GM19438 (cell line): ENCODE measurements at regions not wholly inside any gene's neighbourhood (a gene's known extent, or its start where the extent isn't known, plus 50 kb on each side); places are given as distances from the start of the nearest gene placed in this dataset.

Experiments
- ATAC-seq: cut with Tn5 transposase; IDR thresholded peaks from one replicate; pipeline ENCODE4 v1.9.1; 2021; ENCODE audit warnings: low read depth; ENCODE audit not compliant: unreplicated experiment

DNA sequence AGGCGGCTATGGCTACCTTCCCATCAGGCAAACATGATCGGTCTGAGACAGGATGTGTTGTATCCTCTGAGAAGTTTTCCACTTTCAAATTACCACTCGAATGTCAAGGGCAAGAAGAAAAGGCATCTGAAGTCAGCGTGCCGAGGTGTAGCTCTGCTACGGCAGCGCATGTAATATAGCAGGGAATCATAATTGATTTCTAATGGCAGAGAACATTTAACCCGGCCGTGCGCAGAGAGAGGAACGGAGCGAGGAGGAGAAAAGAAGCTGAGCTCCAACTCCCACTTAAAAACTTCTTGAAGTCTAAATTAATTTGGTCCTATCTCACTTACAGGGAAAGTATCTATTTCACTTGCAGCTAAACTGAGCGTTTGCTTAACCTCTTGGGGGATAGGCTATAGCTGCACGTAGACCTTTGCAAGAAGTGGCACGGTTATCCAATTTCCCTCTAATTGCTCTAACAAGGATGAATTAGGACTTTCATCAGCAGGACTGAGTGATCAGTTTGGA is 137.3 kb upstream of the KIRREL3 start:
- ATAC-seq: no peak

DNA sequence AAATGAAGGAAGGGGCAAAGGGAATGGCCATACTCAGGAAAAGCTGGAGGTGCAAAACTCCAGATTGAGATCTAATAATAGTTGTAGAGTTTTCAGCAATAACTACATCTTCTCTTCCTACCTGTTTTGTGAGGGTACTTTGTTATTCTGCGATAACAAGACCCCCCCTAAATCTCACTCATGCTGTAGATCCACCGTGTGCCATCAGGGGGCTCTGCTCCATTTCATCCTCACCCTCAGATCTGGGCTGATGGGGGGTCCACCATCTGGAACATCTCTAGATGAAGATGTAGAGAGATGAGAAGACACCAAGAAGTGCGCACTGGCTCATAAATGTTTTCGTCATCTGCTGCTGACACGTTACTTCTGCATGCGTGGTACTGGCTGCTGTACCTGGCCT is 135.9 kb upstream of the KIRREL3 start:
- no peak for ATAC-seq

GRCh38 chr11:127135256-127135655 is 134.7 kb upstream of the KIRREL3 start:
- ATAC-seq: no peak

DNA sequence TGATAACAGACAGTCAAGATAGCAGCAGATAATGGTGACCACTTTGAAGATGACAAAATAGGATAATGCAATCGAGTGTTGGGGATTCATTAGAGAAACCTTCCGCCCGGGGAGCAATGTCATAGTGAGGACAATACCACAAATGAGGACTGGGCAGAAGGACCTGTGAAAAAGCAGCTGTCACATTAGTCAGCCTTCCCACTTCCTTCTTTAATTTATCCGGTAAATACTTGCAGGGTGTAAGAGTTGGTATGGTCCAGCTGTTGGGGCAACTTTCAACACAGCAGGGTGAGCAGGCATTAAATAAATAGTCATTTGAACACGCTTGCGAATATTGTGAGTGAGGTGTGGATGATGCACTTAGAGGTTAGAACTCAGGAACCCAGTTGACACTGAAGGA is 132.5 kb upstream of the KIRREL3 start:
- no peak for ATAC-seq

GRCh38 chr11:127130321-127130720 is 129.8 kb upstream of the KIRREL3 start:
- no peak for ATAC-seq

GRCh38 chr11:127126986-127127385 is 126.4 kb upstream of the KIRREL3 start:
- no peak for ATAC-seq

DNA sequence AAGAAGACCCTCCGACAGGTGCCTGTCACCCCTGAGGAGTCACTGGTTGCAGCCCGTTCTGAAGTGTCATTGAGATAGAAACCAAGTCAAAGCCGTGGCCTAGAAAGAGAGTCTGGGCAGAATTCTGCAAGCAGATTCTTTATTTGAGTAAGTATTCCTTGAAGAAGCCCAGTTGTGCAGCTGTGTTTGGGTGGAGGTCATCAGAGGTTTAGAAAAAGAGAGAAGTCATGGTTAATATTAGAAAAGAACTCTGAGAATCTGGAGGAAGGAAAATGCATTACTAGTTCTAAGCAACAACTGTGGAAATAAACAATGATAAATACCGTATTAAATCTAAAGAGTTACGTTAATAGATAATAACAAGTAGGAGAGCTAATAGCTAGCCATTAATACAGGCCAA is 118.8 kb upstream of the KIRREL3 start:
- ATAC-seq: no peak

DNA sequence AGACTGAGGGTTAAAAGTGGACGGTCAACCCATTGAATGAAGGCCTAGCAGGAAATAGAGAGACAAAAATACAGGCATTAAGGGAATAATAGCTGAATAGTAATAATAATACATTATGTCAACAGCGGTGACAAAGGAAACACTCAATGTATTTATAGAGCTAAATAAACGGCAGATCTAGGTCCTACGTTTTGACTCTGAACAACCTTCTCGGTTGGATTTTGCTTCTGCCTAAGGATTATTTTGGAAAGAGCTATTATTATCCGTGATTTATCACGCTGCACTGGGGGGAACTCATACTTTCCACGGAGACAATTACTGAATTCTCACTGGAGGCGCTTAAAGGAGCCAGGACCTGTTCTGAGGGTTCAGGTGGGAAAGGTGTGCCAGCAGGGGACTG is 118.2 kb upstream of the KIRREL3 start:
- no peak for ATAC-seq

- ATAC-seq: no peak
Observed at GRCh38 chr11:127117231-127117739, 116.7 kb upstream of the KIRREL3 start.

GRCh38 chr11:127115844-127116243 is 115.3 kb upstream of the KIRREL3 start:
- no peak for ATAC-seq

DNA sequence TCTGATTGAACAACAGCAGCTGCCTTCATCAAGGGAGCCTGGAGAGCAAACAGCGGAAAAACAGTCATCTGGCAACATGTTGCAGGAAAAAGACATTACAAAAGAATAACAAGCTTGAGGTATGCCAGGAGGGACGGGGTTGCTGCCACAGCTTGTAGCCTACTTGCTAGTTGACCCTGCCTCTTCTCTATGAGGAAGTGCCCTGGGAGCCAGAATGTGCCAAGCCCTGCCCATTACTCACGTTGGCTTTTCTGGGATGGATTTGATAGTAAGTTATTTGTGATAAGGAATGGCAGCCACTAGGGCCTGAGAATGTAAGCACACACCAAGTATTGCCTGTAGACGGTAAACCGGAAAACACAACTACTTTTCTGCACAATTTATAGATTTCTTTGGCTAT is 113.5 kb upstream of the KIRREL3 start:
- ATAC-seq: no peak

GRCh38 chr11:127110542-127110941 is 110.0 kb upstream of the KIRREL3 start:
- no peak for ATAC-seq

DNA sequence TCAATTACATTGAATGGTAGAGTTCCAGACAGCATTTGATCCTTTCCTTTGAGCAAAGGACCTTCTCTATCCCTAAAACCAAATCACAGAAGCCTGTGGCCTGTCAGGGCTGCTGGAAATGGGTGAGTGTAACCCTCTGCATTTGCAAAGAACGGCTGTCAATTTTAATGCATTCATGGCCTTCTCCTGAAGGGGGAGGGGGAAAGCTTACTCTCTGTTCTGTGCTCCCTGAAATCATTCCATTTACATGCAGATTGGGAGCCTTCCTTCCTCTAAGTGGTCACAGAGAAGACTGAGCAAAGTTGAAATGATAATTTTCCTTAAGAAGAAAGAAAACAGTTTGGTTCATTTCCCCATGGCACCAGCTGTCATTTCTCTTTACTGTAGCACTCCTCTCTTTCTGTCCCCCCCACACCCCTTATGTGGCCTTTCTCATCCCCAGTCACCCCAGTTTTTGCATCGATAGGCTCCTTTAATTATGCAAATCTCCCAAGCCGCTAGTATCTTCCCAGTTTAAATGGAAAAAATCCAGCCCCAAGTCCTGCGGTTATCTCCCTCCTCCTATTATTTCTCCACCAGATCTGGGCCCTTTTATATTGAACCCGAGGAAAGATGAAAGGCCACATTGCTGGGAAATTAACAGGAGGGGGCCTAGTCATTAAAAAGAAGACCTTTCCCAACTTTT is 109.4 kb upstream of the KIRREL3 start:
- no peak for ATAC-seq

- ATAC-seq: no peak
Observed at GRCh38 chr11:127108838-127109237, 108.3 kb upstream of the KIRREL3 start.

DNA sequence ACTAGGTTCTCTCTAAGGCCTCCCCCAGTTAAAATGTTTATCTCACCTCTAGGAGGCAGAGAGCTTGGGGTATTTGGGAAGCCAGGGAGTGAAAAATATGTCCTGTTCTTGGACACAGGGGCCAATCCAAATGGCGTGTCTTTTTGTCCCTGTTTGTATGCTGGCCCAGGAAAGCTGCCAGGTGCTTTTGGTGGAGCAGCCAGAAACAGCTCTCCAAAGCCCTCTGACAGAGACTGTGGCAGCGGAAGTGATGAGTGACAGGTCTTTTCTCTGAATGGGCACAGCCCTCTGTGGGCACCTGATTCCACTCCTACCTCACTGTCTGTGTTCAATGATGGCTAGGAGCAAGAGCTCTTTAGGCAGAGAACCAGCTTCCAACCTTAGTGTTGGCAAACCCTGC is 106.4 kb upstream of the KIRREL3 start:
- ATAC-seq: no peak

DNA sequence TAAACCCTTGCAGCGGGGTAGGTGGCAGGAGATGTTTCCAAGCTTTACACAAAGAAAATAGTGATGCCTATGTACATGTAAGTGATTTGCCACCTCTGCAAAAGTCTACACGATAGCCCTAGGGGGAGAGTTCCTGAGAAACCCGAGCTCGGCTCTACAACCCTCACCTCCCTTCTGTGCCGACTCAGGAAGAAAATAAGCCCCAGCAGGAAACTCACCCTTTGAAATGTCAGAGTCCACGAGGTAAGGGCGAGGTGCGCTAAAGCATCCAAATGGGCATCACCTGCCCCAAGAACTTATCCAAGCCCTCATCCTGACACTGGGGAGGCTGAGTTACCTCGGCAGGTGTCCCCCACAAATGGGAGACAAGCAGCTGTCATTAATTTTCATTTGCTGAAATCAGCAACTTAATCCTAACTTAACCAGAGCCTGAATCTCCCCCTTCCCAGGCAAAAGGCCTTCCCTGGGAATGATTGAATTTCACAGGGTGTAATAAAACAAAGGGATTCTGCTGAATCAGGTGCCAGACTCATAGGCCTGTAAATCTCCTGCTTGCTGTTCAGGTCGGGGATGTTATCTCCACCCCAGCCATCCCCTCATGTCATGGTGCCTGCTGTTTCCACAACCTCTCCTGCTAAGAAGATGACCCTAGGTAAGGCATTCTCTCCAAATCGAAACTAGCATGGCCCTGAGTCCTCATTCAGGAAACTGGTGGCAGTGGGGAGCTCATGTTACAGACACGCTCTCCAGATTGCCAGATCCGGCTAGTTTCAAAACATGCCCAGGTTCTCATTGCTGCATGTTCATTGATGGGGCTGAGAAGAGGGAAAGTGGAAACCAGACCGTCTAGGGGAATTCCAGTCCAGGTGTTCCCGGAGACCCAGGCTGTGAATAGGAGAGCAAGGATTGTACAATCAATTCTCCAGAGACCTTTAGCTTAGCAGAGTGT is 105.3 kb upstream of the KIRREL3 start:
- no peak for ATAC-seq

DNA sequence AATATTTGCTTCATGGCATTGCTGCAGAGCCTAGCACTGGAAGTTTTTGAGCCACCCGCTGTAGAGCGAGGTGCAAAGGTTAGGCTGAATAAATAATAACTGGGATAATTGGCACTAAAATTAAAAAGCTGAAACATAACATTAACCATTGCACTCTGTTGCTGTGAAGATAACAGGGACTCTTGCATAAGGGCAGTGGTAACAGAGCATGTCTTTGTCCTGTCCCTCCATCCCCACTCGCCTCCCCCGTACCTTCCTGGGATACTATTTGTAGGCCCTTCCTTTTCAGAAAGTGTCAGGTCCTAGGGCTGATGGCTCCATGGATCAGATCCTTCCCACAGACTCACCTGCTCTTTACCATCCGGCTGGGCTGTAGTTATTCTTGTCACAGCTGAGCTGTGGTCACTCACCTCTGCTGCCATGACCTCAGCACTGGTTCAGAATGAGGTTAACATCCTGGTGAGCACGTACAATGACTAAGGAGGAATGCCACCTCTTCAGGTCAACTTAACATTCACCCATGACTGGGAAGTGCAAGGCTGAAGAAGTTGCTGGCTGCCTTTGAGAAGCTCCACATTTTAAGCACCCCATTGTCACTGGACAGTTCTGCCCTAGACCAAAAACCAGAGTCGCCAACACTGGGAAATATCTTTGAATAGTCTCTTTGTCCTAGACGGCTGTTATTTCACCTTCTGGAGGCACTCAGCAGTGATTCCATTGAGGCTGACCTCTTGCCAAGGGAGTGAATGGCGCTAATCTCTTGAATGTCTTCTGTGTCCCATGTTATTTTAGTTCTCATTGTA is 103.2 kb upstream of the KIRREL3 start:
- no peak for ATAC-seq

DNA sequence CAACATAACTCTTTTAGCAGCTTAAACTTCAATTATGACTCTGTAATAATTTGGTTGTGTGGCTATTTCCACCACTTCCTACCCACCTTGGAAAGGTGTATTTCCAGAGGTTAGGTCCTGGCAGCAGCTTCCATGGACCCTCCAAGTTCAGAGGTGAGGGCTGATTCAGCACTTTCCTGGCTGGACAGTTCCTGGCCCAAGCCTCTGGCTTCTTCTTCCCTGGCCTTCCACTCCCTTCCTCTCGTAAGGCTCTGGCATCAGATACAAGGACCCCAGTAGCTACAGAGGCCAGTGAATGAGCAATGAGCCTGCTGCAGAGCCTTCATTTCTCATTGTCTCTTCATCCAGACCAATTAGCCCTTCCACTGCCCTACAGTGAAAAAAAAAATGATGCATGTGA is 98.1 kb upstream of the KIRREL3 start:
- ATAC-seq: no peak

- ATAC-seq: no peak
Observed at GRCh38 chr11:127080735-127081134, 80.2 kb upstream of the KIRREL3 start.

GRCh38 chr11:127075758-127076157 is 75.2 kb upstream of the KIRREL3 start:
- no peak for ATAC-seq
